Activated T-cell treated with anti-CD3 and anti-CD28 coated beads, Interleukin-2, amount 50 U/mL, for 72 hours (primary cell): ENCODE measurements at regions not wholly inside any gene's neighbourhood (a gene's known extent, or its start where the extent isn't known, plus 50 kb on each side); places are given as distances from the start of the nearest gene placed in this dataset.

Experiments
- ATAC-seq, 2 donors: fragments of 150-1000 bp; cut with Tn5 transposase; replicated peaks in 1 of 2; 2 replicates each; pipeline ENCODE4 v1.10.0; 2021; ENCODE audit warnings: moderate library complexity in 2 of 2, mild to moderate bottlenecking in 1 of 2
- DNase-seq, 2 donors: peaks; one replicate each; pipeline ENCODE4 v3.0.0; 2021 to 2022; ENCODE audit warnings: mixed read lengths in 1 of 2
- H3K27ac Mint-ChIP-seq: one replicate; pipeline ENCODE4 v1.8.0; 2022; ENCODE audit warnings: mild to moderate bottlenecking, moderate library complexity, mixed read lengths
- H3K27me3 Mint-ChIP-seq: one replicate; pipeline ENCODE4 v1.8.0; 2022; ENCODE audit warnings: low read depth, mixed read lengths
- H3K36me3 Mint-ChIP-seq, 2 donors: one replicate each; pipeline ENCODE4 v1.8.0; 2022; ENCODE audit warnings: mixed read lengths in 2 of 2, mild to moderate bottlenecking in 1 of 2; ENCODE audit not compliant: insufficient read depth in 2 of 2
- H3K4me1 Mint-ChIP-seq: one replicate; pipeline ENCODE4 v1.8.0; 2022; ENCODE audit warnings: low read depth, mixed read lengths
- H3K4me3 Mint-ChIP-seq, 2 donors: one replicate each; pipeline ENCODE4 v1.8.0; 2022; ENCODE audit warnings: mild to moderate bottlenecking in 2 of 2, mixed read lengths in 2 of 2, moderate library complexity in 2 of 2
- H3K9me3 Mint-ChIP-seq, 2 donors: one replicate each; pipeline ENCODE4 v1.8.0; 2022; ENCODE audit warnings: mixed read lengths in 2 of 2

DNA sequence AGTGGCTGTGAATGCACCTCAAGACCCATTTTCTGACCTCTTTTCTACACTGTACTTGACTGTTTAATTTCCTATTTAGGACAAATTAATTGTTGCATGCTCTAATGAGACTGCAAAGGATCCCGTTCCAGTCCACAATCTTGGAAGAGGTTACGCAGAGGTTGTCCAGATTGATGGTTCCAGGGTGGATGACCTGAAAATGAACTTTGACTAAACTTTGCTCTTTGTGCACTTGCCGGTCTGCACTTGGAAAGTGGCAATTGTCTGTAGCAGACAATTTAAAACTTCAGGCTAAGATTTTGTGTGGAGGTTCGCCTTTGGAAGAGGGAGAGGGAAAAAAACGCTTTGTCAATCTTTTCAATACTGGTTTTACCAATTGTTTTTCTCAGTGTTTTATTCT lies 267.8 kb downstream of the TMEM161B start:
- ATAC-seq: no peak
- H3K27me3 Mint-ChIP-seq: no peaks in the 10 kb centered on the region

DNA sequence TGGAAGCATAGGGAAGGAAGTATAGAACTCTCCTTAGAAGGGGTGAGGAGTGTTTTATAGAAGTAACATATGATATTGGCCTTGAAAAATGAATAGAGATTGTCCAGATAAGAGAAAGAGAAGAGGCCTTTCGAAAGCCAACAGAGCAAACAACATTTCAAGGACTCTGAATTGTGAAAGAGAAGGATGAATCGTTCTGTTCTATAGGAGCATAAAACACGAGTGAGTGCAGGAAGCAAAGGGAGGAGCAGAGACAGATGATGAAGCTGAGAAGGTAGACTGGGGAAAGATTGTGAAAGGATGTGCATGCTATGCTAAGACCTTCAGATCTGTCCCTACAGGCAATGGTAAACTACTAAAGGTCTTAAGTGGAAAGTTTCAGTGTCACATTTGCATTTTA lies 271.0 kb downstream of the TMEM161B start:
- Mint-ChIP-seq H3K9me3 (peaks cover 6 to 10% of the 10 kb centered on the region in 2 donors), H3K27ac (no peak overlapping the region), H3K4me1 (no peaks in the 10 kb centered on the region), H3K36me3 (no peaks in the 10 kb centered on the region), H3K27me3 (no peaks in the 10 kb centered on the region), H3K4me3 (no peak overlapping the region)
- DNase-seq: no peak
- no peak for ATAC-seq

More for the DNA sequence above, 267.8 kb downstream of the TMEM161B start:
- Mint-ChIP-seq H3K27ac (no peak overlapping the region), H3K36me3 (no peaks in the 10 kb centered on the region), H3K4me3 (no peak overlapping the region), H3K9me3 (peaks cover 4 to 6% of the 10 kb centered on the region in 2 donors), H3K4me1 (no peaks in the 10 kb centered on the region)
- no peak for DNase-seq

DNA sequence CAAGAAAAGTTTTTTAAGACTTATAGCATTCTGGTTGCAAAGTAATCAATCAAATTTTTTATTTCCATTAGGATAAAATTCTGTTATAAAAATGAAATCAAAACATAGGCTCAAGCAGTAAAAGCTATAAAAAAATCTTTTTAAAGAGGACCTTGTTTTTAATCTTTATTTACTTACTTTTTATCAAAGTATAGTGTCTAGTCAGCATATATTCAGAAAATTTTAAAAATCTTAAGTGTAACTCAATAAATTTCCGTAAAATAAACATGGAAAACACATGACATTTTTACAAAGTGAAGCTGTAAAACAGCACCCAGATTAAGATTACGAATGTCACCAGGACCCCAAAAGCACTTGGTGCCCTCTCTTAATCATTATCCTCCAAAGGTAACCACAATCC lies 302.4 kb downstream of the TMEM161B start:
- H3K36me3 Mint-ChIP-seq: no peaks in the 10 kb centered on the region
- H3K27me3 Mint-ChIP-seq: no peaks in the 10 kb centered on the region
- ATAC-seq (no peak), DNase-seq (no peak)
- no peaks in the 10 kb centered on the region for H3K4me1 Mint-ChIP-seq
- H3K27ac Mint-ChIP-seq: no peak overlapping the region
- no peak overlapping the region for H3K4me3 Mint-ChIP-seq
- H3K9me3 Mint-ChIP-seq: no peaks in the 10 kb centered on the region

DNA sequence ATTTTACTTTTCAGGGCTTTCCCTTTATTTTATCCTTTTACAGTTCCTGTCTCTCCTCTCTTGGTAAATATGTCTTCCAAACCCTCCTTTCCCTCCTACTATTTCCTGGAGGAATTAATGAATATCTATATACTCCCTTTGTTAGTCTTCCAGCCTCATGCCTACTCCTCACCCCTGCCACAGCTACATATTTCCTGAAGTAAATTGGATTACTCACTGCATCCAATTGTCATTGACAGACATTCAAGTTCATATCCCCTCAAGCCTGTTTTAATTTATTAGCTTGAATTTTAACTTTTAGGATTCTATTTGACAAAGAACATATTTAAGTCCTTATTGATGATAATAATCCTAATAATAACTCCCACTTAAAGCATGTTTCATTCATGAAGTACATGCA lies 314.5 kb downstream of the TMEM161B start:
- no peaks in the 10 kb centered on the region for H3K4me1 Mint-ChIP-seq
- no peak for ATAC-seq
- DNase-seq: no peak
- H3K27ac Mint-ChIP-seq: no peak overlapping the region
- peaks cover 2 to 3% of the 10 kb centered on the region in 2 donors for H3K9me3 Mint-ChIP-seq
- H3K27me3 Mint-ChIP-seq: no peaks in the 10 kb centered on the region
- no peaks in the 10 kb centered on the region for H3K36me3 Mint-ChIP-seq
- H3K4me3 Mint-ChIP-seq: no peak overlapping the region

DNA sequence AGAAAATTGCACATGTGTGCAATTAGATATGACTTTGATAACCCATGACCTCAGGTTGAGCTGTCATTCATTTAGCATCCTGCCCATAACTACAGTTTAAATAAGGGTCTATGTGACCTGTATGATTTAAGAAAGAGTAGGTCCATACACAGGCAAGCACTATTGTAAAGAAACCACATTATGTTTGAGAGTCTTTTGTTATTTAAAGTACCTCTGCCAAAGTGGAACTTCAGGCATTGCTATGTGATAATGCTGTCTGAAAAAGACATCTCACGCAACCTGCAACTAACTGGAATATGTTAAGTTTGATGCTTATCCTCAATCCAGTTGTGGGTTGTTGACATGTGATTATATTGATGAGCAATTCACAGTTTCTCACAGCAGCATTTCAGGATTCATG lies 317.0 kb downstream of the TMEM161B start:
- no peak overlapping the region for H3K4me3 Mint-ChIP-seq
- ATAC-seq (no peak), DNase-seq (no peak)
- no peaks in the 10 kb centered on the region for H3K36me3 Mint-ChIP-seq
- peaks cover 2 to 3% of the 10 kb centered on the region in 2 donors for H3K9me3 Mint-ChIP-seq
- peaks cover under 1% of the 10 kb centered on the region for H3K27me3 Mint-ChIP-seq
- H3K4me1 Mint-ChIP-seq: no peaks in the 10 kb centered on the region
- H3K27ac Mint-ChIP-seq: no peak overlapping the region

DNA sequence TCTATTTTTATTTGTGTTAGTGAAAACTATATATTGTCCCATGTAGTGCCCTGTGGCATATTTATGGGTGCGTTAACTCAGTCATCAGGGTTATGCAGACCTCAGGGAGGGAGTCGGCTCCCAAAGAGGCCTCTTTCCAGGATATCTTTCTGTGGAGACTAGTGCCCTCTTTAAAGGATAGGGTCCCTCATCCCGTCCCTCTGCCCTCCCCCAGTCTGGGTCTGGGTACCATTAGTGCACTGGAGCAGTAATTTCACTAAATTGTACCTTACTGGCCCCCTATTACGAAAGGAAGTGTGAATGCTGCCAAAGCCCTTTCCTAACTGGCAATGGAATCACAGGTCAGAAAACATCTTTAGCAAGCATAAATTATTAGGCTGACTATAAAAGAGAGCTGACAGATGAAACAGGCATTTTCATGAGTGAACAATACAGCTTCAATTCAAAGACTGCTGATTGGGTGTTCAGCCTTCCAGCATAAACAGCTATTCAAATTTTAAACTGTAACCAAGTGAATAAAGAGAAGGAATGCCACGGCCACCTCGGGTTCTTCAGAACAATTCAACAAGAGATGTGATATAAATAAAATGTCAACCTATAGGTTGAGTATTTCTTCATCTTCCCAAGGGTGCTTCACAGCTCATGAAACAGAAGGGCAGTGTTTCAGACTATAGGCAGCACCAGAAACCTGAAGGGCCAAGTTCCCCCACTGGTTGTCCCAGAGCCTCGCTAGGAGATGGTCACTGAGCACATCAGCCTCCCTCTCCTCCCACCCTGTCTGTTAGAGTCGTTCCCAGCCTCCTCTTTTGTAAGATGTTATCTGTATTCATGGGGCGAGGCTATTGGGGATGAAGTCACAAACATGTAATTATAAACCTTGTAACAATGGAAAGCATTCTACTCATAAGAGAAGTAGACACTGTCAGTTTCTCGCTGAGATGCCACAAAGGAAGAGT lies 318.7 kb downstream of the TMEM161B start:
- peaks cover 6% of the 10 kb centered on the region for H3K27me3 Mint-ChIP-seq
- H3K27ac Mint-ChIP-seq: no peak overlapping the region
- H3K36me3 Mint-ChIP-seq: no peaks in the 10 kb centered on the region
- peaks cover 0 to 4% of the 10 kb centered on the region in 2 donors for H3K9me3 Mint-ChIP-seq
- no peak overlapping the region for H3K4me3 Mint-ChIP-seq
- ATAC-seq (no peak), DNase-seq (no peak)
- H3K4me1 Mint-ChIP-seq: no peaks in the 10 kb centered on the region

DNA sequence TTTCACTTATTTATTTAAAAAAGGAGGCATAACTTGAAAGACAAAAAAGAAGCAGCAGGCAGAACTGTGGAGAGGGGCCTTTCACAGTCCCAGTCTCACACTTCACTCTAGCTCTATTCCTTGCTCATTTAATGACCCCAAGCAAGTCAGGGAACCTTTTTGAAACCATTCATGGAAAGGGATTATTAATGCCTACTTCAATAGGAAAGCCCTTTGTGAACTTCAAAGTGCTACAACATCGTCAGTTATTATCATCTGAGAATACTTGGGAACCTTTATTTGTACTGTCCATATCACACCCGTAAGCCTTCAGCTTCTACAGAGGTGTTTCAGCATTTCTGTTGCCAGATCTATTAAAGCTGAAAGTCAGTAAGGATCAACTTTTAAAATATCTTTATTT lies 320.2 kb downstream of the TMEM161B start:
- Mint-ChIP-seq H3K36me3 (no peaks in the 10 kb centered on the region), H3K27ac (no peak overlapping the region)

DNA sequence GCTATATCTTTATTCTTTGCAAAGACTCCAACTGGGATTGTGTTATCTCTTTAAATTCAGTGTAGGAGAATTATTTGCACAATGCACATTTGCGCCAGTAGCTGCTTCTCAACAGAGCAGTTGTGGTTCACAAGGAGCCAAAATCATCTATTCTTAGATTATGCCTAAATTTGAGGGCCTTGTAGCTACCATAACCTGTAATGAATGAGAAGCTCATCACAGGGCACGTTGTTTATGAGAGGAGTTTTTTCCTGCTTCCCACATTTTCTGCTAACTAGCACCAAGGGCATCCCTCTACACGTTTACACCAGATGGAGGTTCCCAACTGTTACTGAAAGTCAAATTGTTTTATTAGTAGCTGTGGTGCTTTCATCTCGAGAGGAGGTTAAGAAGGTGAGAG lies 322.4 kb downstream of the TMEM161B start:
- no peaks in the 10 kb centered on the region for H3K4me1 Mint-ChIP-seq
- peaks cover 6% of the 10 kb centered on the region for H3K27me3 Mint-ChIP-seq
- no peaks in the 10 kb centered on the region for H3K36me3 Mint-ChIP-seq
- H3K4me3 Mint-ChIP-seq: no peak overlapping the region
- DNase-seq (no peak), ATAC-seq (no peak)
- no peak overlapping the region for H3K27ac Mint-ChIP-seq
- peaks cover 0 to 2% of the 10 kb centered on the region in 2 donors for H3K9me3 Mint-ChIP-seq

More for the DNA sequence above, 320.2 kb downstream of the TMEM161B start:
- Mint-ChIP-seq H3K4me1 (no peaks in the 10 kb centered on the region), H3K9me3 (peaks cover 0 to 2% of the 10 kb centered on the region in 2 donors), H3K4me3 (no peak overlapping the region), H3K27me3 (peaks cover 6% of the 10 kb centered on the region)
- DNase-seq: no peak
- no peak for ATAC-seq

DNA sequence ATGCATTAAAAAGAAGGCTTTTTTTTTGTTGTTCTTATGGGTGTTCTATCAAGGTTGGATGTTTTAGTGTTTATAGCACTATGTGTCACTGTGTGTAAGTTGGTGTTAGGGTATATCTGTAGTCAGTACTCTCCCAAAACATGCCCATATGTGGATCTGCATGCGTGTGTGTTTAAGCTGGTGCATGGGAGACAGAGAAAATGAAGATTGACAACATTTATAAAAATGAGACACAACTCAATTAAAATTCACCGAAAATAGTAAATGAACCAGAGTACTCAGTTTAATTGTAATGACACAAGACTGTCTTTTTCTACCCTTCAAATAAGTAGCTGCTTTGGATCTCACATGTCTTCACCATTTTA lies 323.4 kb downstream of the TMEM161B start:
- ATAC-seq: no peak
- Mint-ChIP-seq H3K27ac (no peak overlapping the region), H3K9me3 (peaks cover 0 to 2% of the 10 kb centered on the region in 2 donors), H3K4me1 (no peaks in the 10 kb centered on the region), H3K4me3 (no peak overlapping the region), H3K27me3 (peaks cover 6% of the 10 kb centered on the region), H3K36me3 (no peaks in the 10 kb centered on the region)
- DNase-seq: no peak

DNA sequence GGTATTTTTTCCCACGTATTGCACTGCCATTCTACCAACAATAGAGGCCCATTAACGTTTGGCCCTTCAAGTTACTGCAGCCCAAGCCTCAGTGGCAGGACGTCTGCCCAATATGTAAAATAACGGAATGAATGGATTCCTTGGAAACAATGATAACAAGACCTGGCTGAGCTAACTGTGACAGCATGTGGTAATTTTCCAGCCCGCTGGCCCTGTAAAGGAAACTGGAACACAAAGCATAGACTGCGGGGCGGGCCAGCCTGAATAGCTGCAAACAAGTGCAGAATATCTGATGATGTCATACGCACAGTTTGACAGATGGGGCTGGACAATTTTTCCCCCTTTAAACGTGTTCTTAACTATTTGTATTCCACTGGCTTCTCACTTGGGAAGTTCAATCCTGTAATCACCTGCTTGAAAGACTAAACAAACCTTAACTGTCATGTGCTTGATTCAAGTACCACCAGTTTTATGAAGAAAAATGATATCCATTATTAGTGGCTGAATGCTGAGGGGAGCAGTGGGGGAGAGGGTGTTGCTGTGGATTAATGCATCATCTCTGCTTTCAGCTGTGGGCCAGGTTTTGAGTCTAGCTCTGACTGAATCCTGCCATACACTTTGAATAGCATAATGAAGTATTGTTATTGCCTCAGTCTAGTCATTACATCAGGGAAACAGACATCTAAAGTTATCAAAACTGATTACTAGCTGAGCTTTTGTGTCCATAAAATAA lies 323.9 kb downstream of the TMEM161B start:
- Mint-ChIP-seq H3K27ac (no peak overlapping the region), H3K4me1 (no peaks in the 10 kb centered on the region), H3K27me3 (peaks cover 6% of the 10 kb centered on the region), H3K4me3 (no peak overlapping the region), H3K9me3 (peaks cover 0 to 2% of the 10 kb centered on the region in 2 donors), H3K36me3 (no peaks in the 10 kb centered on the region)
- no peak for DNase-seq
- ATAC-seq: no peak

DNA sequence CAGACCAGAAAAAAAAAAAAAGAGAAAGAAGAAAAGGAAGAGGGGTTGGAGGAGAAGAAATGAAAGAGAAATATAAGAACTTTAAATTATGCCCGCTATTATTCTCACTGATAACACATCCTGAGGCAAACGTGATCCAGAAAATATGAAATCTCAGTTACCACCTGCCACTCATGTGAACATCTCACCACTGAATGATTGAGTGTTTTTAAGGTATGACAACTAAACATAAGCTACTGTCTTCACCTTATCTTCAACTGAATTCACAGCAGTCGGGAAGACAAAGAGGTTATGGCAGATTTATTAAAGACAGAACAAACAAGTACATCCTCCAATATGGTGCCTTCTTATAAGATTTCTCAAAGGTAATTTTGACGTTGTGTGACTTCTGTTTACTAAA lies 327.9 kb downstream of the TMEM161B start:
- peaks cover 0 to 2% of the 10 kb centered on the region in 2 donors for H3K9me3 Mint-ChIP-seq

DNA sequence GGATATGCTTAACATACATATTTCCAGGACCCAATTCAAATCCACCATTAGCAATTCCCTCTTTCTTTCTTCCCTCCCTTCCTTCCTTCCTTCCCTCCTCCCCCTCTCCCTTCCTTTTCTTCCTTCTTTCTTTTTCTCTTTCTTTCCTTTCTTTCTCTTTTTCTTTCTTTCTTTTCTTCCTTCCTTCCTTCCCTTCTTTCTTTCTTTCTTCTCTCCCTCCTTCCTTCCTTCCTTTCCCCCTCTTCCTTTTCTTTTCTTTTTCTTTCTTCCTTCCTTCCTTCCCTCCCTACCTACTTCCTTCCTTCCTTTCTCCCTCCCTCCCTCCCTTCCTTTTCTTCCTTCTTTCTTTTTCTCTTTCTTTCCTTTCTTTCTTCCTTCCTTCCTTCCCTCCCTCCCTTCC lies 332.0 kb downstream of the TMEM161B start:
- H3K36me3 Mint-ChIP-seq: no peaks in the 10 kb centered on the region
- H3K27me3 Mint-ChIP-seq: no peaks in the 10 kb centered on the region
- no peak overlapping the region for H3K27ac Mint-ChIP-seq
- DNase-seq: no peak
- no peaks in the 10 kb centered on the region for H3K4me1 Mint-ChIP-seq
- no peak overlapping the region for H3K4me3 Mint-ChIP-seq
- H3K9me3 Mint-ChIP-seq: no peaks in the 10 kb centered on the region
- no peak for ATAC-seq

More for the DNA sequence above, 327.9 kb downstream of the TMEM161B start:
- Mint-ChIP-seq H3K4me1 (no peaks in the 10 kb centered on the region), H3K27ac (no peak overlapping the region), H3K27me3 (no peaks in the 10 kb centered on the region), H3K36me3 (no peaks in the 10 kb centered on the region), H3K4me3 (no peak overlapping the region)
- ATAC-seq (no peak), DNase-seq (no peak)

DNA sequence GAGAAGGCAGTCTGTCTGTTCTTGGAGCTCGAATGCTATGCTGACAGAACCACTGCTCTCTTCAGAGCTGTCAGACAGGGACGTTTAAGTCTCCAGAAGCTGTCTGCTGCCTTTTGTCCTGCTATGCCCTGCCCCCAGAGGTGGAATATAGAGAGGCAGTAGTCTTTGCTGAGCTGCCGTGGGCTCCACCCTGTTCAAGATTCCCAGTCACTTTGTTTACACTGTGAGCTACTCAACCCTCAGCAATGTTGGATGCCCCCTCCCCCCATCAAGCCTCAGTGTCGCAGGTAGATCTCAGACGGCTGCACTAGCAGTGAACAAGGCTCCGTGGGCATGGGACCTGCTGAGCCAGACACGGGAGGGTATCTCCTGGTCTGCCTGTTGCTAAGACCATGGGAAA lies 344.2 kb downstream of the TMEM161B start:
- DNase-seq (no peak), ATAC-seq (no peak)
- Mint-ChIP-seq H3K27me3 (no peaks in the 10 kb centered on the region), H3K4me3 (no peak overlapping the region), H3K27ac (no peak overlapping the region), H3K4me1 (no peaks in the 10 kb centered on the region), H3K9me3 (peaks cover 7 to 9% of the 10 kb centered on the region in 2 donors), H3K36me3 (peaks cover 1 to 3% of the 10 kb centered on the region in 2 donors)
